ENCODE measurements at regions not wholly inside any gene's neighbourhood (a gene's known extent, or its start where the extent isn't known, plus 50 kb on each side); places are given as distances from the start of the nearest gene placed in this dataset.

DNA sequence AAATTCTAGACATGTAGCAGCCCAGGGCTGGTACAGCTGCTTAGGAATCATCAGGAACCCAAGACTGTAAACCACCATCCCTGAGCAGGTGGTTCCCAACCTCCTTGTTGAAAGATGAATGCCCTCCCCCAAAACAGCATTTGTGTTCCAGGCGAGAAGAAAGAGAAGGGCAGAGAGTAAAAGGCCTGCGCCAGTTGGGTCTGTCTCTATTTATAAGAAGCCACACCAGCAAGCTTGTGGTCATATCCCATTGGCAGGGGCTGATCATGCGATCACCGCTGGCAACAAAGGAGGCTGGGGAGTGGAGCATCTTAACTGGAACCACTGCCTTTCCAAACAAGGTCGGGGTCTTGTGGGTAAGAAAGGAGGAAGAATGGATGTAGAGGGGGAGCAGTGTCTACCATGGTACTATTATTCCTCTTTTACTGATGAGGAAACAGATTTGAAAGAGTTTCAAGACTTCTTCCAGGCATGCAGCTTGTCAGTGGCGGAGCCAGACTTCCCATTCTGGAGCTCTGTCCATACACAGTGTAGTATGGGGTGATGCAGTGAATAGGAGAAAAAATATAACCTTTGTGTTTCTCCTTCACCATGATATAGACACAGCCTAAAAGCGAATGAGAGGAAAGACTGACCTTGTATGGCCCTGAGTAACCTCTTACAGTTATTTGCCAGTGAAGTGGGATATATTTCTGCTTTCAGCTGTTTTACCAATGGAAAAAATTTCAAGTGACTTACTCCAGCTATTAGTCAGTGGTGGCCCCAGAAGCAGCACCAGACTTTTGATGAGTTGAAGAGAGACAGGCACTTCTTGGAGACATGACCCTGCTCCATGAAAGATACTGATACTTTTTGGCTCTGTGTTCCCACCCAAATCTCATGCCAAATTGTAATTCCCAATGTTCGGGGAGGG is 222.6 kb downstream of the ABHD5 start:
- no peaks in the 10 kb centered on the region; the same call in 2 of the 3 replicates for H3K9me3 ChIP-seq (replicated peaks; ENCODE audit: control insufficient read depth, insufficient read depth, low read length)
- WGBS (ENCODE audit: insufficient coverage, insufficient replicate concordance, low lambda C conversion rate, missing lambda C conversion rate) = 46% methylated on average over 8 of the region's 8 CpGs
- ATAC-seq = no peak
- no peak overlapping the region for H2AFZ ChIP-seq (ENCODE audit: control insufficient read depth, low read depth, low read length)
- H4K20me1 ChIP-seq (ENCODE audit: control insufficient read depth, insufficient read depth) = no peaks in the 10 kb centered on the region; the same call in 1 of the 2 replicates
- no peaks in the 10 kb centered on the region for H3K4me1 ChIP-seq (ENCODE audit: control insufficient read depth, insufficient read depth, low read length)
- no peak overlapping the region for H3K27ac ChIP-seq (ENCODE audit: control insufficient read depth, insufficient read depth)
- ChIA-PET SMC1A (ENCODE audit: uncharacterized antibody, unreplicated experiment) (interaction anchor here (1.5 kb wide), 1 partner anchor 17 kb away, joined by 3 read pairs; no protein-coding TSS in a partner anchor), RAD21 (ENCODE audit: unreplicated experiment) (no interaction called here), CTCF (no interaction called here), POLR2A (no interaction called here)
- no peak for TF ChIP-seq EZH2 (IDR thresholded peaks at IDR 0.05; ENCODE audit: borderline replicate concordance, control insufficient read depth, low read depth, low read length)
- TF ChIP-seq SMAD5 (IDR thresholded peaks at IDR 0.05; ENCODE audit: low read depth) = no peak
- TF ChIP-seq NFYB (IDR thresholded peaks at IDR 0.05; ENCODE audit: insufficient read depth, low read depth, low read length) = no peak
- no peak for TF ChIP-seq HDAC6 (IDR thresholded peaks at IDR 0.05; ENCODE audit: unreplicated experiment)
- TF ChIP-seq ETV6 (conservative IDR thresholded peaks at IDR 0.05 in 1 of 2, IDR thresholded peaks at IDR 0.05 in 1 of 2; ENCODE audit: borderline replicate concordance in 1 of 2, low read depth in 1 of 2) = no peak
- TF ChIP-seq NR2C2 (IDR thresholded peaks at IDR 0.05; ENCODE audit: borderline replicate concordance, control insufficient read depth, insufficient read length, low read depth) = no peak
- TF ChIP-seq, protein P1, sequence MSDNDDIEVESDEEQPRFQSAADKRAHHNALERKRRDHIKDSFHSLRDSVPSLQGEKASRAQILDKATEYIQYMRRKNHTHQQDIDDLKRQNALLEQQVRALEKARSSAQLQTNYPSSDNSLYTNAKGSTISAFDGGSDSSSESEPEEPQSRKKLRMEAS (IDR thresholded peaks at IDR 0.05; ENCODE audit: low read depth, low read length) = no peak
- TF ChIP-seq SMAD1 (IDR thresholded peaks at IDR 0.05; ENCODE audit: low read depth, partially characterized antibody) = no peak
- TF ChIP-seq, protein P2, sequence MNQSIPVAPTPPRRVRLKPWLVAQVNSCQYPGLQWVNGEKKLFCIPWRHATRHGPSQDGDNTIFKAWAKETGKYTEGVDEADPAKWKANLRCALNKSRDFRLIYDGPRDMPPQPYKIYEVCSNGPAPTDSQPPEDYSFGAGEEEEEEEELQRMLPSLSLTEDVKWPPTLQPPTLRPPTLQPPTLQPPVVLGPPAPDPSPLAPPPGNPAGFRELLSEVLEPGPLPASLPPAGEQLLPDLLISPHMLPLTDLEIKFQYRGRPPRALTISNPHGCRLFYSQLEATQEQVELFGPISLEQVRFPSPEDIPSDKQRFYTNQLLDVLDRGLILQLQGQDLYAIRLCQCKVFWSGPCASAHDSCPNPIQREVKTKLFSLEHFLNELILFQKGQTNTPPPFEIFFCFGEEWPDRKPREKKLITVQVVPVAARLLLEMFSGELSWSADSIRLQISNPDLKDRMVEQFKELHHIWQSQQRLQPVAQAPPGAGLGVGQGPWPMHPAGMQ (IDR thresholded peaks at IDR 0.05; ENCODE audit: borderline replicate concordance) = no peak
- TF ChIP-seq RAD51 (IDR thresholded peaks at IDR 0.05) = no peak
- TF ChIP-seq SIN3A (IDR thresholded peaks at IDR 0.05; ENCODE audit: low read depth, low read length) = no peak
- TF ChIP-seq, protein P3, sequence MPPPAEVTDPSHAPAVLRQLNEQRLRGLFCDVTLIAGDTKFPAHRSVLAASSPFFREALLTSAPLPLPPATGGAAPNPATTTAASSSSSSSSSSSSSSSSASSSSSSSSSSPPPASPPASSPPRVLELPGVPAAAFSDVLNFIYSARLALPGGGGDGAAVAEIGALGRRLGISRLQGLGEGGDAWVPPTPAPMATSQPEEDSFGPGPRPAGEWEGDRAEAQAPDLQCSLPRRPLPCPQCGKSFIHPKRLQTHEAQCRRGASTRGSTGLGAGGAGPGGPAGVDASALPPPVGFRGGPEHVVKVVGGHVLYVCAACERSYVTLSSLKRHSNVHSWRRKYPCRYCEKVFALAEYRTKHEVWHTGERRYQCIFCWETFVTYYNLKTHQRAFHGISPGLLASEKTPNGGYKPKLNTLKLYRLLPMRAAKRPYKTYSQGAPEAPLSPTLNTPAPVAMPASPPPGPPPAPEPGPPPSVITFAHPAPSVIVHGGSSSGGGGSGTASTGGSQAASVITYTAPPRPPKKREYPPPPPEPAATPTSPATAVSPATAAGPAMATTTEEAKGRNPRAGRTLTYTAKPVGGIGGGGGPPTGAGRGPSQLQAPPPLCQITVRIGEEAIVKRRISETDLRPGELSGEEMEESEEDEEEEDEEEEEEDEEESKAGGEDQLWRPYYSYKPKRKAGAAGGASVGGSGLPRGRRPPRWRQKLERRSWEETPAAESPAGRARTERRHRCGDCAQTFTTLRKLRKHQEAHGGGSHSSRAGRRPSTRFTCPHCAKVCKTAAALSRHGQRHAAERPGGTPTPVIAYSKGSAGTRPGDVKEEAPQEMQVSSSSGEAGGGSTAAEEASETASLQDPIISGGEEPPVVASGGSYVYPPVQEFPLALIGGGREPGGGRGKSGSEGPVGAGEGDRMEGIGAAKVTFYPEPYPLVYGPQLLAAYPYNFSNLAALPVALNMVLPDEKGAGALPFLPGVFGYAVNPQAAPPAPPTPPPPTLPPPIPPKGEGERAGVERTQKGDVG (CRISPR knock-in tag; IDR thresholded peaks at IDR 0.05) = no peak
- TF ChIP-seq SREBF1 (IDR thresholded peaks at IDR 0.05; ENCODE audit: low read length) = no peak
- no peak for TF ChIP-seq SUZ12 (IDR thresholded peaks at IDR 0.05; ENCODE audit: unreplicated experiment)
- no peak for TF ChIP-seq EP300 (IDR thresholded peaks at IDR 0.05; ENCODE audit: borderline replicate concordance in 1 of 2, control insufficient read depth in 1 of 2, low read depth in 2 of 2, low read length in 2 of 2)
- no peak for TF ChIP-seq JUNB (IDR thresholded peaks at IDR 0.05)
- FAIRE-seq = no peak
- H3K36me3 ChIP-seq (ENCODE audit: control insufficient read depth in 2 of 2, insufficient read depth in 2 of 2, low read length in 1 of 2) = no peaks in the 10 kb centered on the region
- in situ Hi-C loops (cut with MboI) = no loop called here
- DNase-seq (ENCODE audit: low read depth, low spot score) = no peak
- H3K27me3 ChIP-seq (replicated peaks in 1 of 2; ENCODE audit: control insufficient read depth in 2 of 2, insufficient read depth in 2 of 2, low read length in 1 of 2) = peaks cover 0 to 3% of the 10 kb centered on the region in 2 experiments; a peak in 2 of 4 replicates
- intact Hi-C loops (cut with micrococcal nuclease; ENCODE audit: unreplicated experiment) = no loop called here
- no peak overlapping the region for H3K9ac ChIP-seq (ENCODE audit: control insufficient read depth, insufficient read depth, low read length)
- no peak overlapping the region for H3K4me2 ChIP-seq (ENCODE audit: control insufficient read depth, insufficient read depth)
- H3K79me2 ChIP-seq (ENCODE audit: control insufficient read depth, insufficient read depth, low read length) = no peaks in the 10 kb centered on the region
- no TSS peak for BruUV-seq (replicated peaks)
- H3K4me3 ChIP-seq = no peak overlapping the region
